SH-SY5Y (cell line): ENCODE measurements at regions not wholly inside any gene's neighbourhood (a gene's known extent, or its start where the extent isn't known, plus 50 kb on each side); places are given as distances from the start of the nearest gene placed in this dataset.

Experiments
- GATA2 ChIP-seq: IDR thresholded peaks from 2 replicates; pipeline ENCODE4 v1.6.1; 2011; ENCODE audit warnings: mild to moderate bottlenecking, low read depth, low read length
- GATA3 ChIP-seq: IDR thresholded peaks from 2 replicates; pipeline ENCODE4 v1.6.1; 2011; ENCODE audit warnings: low read depth, mild to moderate bottlenecking, low read length, moderate library complexity

DNA sequence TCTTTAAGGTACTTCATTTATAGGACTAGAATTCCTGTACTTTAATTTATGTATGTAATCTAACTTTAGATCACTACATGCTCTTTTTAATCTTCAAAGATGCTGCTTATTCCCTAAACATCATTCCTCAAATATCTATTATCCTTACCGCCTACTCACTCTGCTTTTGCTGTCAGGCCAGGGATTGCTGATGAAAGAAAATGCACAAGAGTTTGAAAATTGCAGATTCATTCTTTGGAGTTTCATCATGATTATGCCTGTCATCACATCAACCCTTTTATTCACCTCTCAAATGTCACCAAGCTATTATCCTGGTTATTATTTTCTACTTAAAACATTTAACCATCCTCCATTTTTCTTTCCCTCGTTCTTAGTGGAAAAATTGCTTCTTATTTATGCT is 802.7 kb downstream of the METTL15 start:
- no peak for TF ChIP-seq GATA2
- TF ChIP-seq GATA3 = no peak
